Transverse colon (tissue), 4 donors: ENCODE measurements at regions not wholly inside any gene's neighbourhood (a gene's known extent, or its start where the extent isn't known, plus 50 kb on each side); places are given as distances from the start of the nearest gene placed in this dataset.

Experiments
- EP300 ChIP-seq: sonication (generic); formaldehyde crosslinking; IDR thresholded peaks from one replicate; pipeline ENCODE4 v1.6.1; 2017; ENCODE audit warnings: antibody characterized with exemption, low read depth
- POLR2A ChIP-seq: fragments of 450-650 bp; IDR thresholded peaks from one replicate; pipeline ENCODE4 v1.6.1; 2016; ENCODE audit warnings: antibody characterized with exemption, mild to moderate bottlenecking, moderate library complexity
- POLR2AphosphoS5 ChIP-seq, 3 donors: sonication (generic); formaldehyde crosslinking; IDR thresholded peaks; one replicate each; pipeline ENCODE4 v1.6.1; 2016; ENCODE audit warnings: antibody characterized with exemption in 3 of 3
- TF ChIP-seq, protein P1 (sequence below), 5 experiments: fragments of 200-600 bp in 3 of 5; fragments of 450-650 bp in 2 of 5; sonication (generic) in 3 of 5; IDR thresholded peaks; 1 replicate in 2 of 5; 2 replicates in 3 of 5; pipeline ENCODE4 v1.5.1; 2016 to 2017; ENCODE audit warnings: antibody characterized with exemption in 5 of 5, inconsistent platforms in 3 of 5, mild to moderate bottlenecking in 2 of 5, moderate library complexity in 1 of 5

DNA sequence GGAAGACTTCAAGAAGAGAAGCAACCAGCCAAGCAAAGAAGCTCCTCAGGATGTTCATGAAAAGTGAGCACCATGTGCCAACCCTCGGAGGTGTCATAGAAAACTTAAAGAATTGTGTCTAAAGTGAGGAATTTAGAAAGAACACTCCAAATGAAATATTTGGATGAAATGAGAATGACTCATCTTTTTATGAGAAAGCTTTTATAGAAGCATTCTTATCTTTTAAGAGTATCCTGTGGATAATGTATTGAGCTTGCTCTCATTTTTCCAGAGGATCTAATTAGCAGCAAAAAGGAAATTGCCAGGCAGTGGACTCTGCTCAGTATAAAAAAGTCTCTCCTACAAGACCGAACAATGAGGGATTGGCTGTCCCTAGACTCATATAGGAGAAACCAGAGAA, 454.9 kb downstream of the LRIG3 start:
- TF ChIP-seq POLR2A (no peak), POLR2AphosphoS5 (IDR thresholded peaks at IDR 0.05) (no peak), EP300 (no peak)
- TF ChIP-seq, protein P1, sequence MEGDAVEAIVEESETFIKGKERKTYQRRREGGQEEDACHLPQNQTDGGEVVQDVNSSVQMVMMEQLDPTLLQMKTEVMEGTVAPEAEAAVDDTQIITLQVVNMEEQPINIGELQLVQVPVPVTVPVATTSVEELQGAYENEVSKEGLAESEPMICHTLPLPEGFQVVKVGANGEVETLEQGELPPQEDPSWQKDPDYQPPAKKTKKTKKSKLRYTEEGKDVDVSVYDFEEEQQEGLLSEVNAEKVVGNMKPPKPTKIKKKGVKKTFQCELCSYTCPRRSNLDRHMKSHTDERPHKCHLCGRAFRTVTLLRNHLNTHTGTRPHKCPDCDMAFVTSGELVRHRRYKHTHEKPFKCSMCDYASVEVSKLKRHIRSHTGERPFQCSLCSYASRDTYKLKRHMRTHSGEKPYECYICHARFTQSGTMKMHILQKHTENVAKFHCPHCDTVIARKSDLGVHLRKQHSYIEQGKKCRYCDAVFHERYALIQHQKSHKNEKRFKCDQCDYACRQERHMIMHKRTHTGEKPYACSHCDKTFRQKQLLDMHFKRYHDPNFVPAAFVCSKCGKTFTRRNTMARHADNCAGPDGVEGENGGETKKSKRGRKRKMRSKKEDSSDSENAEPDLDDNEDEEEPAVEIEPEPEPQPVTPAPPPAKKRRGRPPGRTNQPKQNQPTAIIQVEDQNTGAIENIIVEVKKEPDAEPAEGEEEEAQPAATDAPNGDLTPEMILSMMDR (IDR thresholded peaks at IDR 0.05): no peak
